ENCODE measurements at regions not wholly inside any gene's neighbourhood (a gene's known extent, or its start where the extent isn't known, plus 50 kb on each side); places are given as distances from the start of the nearest gene placed in this dataset.

GRCh38 chr5:92429646-92430045, 1046.5 kb upstream of the ARRDC3 start:
- no peak for DNase-seq (ENCODE audit: low read depth in 2 of 2)

GRCh38 chr5:92428415-92428814, 1045.3 kb upstream of the ARRDC3 start:
- no peak for DNase-seq (ENCODE audit: low read depth in 2 of 2)

- DNase-seq (ENCODE audit: low read depth in 2 of 2), result no peak
Measured at GRCh38 chr5:92424785-92425426, 1041.8 kb upstream of the ARRDC3 start.

GRCh38 chr5:92421942-92422341, 1038.8 kb upstream of the ARRDC3 start:
- no peak for DNase-seq (ENCODE audit: low read depth in 2 of 2)

- DNase-seq (ENCODE audit: low read depth in 2 of 2), result no peak
Measured at GRCh38 chr5:92421196-92421595, 1038.1 kb upstream of the ARRDC3 start.

DNA sequence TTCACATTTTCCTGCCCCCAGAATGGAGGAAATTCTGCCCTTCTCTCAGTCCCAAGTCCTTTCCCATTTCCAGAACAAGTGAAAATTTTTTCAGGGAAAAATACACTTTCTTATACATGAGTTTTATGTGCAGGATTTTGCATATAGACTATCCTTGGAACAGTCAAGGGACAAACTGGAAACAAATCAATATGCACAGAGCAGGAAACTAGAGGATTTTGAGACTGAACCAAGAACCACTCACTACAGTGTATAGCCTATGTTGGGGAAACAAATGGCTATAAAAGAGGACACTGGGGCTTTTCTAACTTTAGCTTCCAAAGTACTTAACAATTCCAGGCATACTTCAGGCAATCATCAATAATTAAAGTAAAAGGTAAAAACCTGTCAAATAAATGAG, 1036.1 kb upstream of the ARRDC3 start:
- no peak for DNase-seq (ENCODE audit: low read depth in 2 of 2)

DNA sequence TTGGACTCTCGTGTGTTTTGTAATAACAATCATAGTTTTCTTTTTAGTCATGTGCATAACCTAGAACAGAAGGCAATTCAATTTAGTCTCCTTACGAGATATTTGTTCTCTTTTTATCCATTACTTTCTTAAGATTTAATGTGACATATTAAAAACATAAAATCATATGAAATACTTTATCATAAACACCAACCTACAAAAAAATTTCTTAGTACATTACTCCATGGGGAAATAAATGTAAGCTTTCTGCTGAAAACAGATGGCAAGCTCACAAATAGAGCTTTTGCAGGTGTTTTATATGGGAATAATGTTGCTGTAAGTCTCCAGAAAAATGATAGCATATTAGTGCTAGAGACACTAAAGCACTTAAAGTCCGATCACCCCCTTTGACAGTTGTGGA, 1035.2 kb upstream of the ARRDC3 start:
- DNase-seq (ENCODE audit: low read depth in 2 of 2), result no peak

- no peak for DNase-seq (ENCODE audit: low read depth in 2 of 2)
Measured at GRCh38 chr5:92409134-92409533, 1026.0 kb upstream of the ARRDC3 start.

DNA sequence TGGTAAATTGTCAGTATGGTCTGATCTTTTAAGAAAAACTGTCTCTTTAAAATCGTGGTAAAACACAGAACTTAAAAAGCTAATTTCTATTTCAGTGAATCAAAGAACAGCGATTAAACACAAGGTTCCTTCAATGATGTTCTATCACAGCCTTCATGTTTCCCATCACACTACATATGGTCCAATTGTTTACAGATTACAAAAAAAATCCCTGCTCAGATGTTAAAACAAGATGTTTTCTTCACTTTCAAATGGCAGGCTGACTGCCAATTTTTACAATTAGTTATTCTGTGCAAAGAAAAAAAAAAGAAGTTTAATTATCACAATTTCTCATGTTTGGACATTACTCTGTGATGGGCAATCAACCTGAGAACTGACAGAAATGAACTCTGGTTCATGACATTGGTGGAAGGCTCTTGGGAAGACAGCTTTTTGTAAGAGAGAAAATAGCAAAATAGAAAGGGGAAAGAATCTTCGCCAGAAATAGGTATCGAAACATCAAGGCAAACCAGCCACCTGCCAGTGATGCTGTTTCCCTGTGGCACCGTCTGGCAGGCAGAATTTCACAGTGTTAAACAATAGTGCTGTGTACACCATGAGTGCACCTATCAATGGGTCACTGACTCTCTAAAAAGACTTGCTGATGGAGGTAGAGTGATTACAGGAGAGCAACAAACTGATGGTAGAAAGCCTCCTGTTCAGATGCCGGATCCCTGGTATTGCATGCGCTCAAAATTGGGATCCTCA, 1020.0 kb upstream of the ARRDC3 start:
- DNase-seq (ENCODE audit: low read depth in 2 of 2), result no peak

- DNase-seq (ENCODE audit: low read depth in 2 of 2), result peak in 1 of 2 donors; percentile 7
Measured at GRCh38 chr5:92402045-92402444, 1018.9 kb upstream of the ARRDC3 start.

- DNase-seq (ENCODE audit: low read depth in 2 of 2), result peak in 1 of 2 donors; percentile 45
Measured at GRCh38 chr5:92401492-92401891, 1018.4 kb upstream of the ARRDC3 start.

- DNase-seq (ENCODE audit: low read depth in 2 of 2), result no peak
Measured at GRCh38 chr5:92394936-92395335, 1011.8 kb upstream of the ARRDC3 start.

DNA sequence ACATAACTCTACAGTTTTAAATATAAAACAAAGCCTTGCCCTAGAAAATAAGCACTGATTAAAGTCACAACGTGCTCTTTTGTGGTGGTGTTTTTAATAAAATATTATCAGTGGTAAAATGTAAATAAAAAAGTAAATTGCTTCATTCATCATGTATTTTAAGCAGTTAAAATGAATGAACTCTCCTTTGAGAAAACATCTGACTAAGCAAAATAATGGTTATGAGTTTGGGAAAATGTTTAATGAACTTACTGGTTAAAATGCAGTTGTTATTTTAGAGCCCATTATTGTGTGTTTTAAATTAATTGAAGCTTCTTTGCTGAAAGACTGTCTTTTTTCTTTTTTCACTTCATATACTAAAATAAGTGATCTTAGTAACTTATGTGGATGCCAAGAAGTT, 1007.5 kb upstream of the ARRDC3 start:
- no peak for DNase-seq (ENCODE audit: low read depth in 2 of 2)

DNA sequence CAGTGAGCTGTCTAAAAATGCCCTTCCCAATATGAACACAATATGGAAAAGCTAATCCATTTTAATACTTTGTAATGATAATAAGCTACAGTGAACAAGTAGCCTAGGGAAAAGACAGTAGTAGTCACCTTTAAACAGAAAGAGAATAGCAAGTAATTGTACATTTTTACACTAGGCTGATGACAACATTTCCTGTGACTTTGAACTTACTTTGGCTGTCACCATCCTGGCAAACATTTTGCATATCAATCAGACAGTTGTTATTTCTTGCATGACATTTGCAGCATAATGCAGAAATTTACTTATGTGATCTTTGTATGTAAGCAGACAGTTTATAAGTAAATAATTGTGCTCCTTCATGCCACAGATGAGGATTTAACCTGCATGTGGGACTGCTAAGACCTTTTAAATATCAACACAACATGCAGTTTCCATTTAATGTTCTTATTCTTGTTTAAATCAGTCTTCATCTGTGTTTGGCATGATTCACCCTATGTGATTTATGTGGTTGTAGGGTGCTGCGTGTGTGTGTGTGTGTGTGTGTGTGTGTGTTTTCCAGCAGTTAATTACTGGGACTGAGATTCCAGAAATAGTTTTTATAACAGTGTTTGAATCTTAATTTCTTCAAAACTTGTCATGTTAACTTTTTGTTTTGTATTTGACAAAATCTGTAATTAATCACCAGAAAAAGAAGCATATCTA, 997.1 kb upstream of the ARRDC3 start:
- peak; percentile 27 to 50 for DNase-seq (ENCODE audit: low read depth in 2 of 2)

DNA sequence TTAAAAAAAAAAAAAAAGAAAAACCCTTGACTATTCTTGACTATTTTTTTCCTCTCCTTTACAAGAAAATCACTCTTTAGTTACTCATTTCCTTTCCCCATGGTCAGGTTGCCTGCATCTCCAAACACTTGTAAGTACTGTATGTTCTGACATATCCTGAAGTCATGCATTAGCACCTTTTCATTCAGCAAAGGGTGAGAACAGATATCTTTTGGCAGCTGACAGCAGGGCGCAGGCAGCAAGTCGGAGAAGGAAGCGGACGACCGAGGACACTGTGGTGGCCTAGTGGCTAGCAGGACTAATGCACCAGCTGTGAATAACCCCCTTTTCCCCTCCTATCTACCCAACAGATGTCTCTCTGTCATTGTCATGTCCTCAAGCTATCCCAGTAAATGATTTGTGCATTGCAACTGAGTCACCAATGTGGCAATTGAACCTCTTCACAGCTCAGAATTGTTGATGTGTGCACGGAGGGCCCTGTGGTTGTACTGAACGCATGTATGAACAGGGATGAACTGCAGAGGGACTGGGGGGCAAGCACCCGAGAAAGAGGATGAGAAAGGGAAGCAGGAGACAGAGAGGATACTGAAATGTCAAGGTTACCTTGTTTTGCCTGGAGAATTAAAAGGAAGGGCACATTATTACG, 996.0 kb upstream of the ARRDC3 start:
- DNase-seq (ENCODE audit: low read depth in 2 of 2), result peak; percentile 2 to 83

- DNase-seq (ENCODE audit: low read depth in 2 of 2), result no peak
Measured at GRCh38 chr5:92374859-92375258, 991.7 kb upstream of the ARRDC3 start.

DNA sequence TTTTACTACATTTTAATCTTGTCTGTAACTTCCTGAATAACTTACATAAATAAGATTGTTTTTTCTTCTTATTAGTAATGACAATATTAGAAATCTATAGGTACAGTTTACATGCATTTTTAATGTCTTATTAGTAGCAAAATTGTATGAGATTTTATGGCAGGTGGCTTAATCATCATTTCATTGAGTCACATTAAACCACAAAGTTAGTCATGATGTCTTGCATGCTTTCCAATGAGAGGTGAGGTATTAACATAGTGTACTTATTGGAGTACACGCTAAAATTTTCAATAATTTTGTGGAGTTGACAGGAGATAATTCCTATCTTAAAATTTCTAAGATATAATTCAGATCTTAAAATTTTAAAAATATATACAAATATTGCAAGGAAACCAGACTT, 989.6 kb upstream of the ARRDC3 start:
- no peak for DNase-seq (ENCODE audit: low read depth in 2 of 2)

DNA sequence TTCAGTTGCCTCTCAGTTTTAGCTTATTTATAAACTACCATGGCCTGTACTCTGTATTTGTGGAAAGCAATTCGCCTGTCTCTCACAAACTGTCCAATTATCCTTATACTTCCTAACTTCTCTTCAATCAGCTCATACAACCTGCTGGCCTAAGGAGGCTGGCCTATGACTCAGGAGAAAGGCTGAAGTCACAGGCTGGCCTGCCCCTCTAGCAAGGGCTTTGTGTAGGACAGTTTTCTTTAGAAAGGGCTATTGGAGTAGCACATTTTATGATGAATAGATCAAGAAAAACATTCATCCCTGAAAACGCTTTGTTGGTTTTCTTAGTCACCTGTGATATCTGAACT, 988.7 kb upstream of the ARRDC3 start:
- DNase-seq (ENCODE audit: low read depth in 2 of 2), result peak in 1 of 2 donors; percentile 2

GRCh38 chr5:92371171-92371888, 988.2 kb upstream of the ARRDC3 start:
- no peak for DNase-seq (ENCODE audit: low read depth in 2 of 2)

DNA sequence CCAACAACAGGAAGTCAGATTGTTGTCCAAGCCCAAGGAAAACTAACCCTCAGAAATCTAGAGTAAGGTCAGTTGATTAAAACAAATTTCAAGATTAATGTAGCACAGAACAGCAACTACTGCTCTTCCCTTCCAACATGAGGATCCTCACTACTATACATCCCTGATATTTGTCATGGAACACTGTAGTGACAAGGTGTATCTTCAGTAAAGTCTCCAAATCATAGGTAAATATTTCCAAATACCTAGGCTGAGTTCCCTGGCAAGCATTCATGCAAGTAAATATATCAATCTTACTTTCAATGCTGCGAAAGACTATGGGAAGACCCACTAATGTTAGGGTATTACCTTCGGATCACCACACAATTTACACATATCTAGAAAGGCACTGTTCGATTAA, 986.9 kb upstream of the ARRDC3 start:
- no peak for DNase-seq (ENCODE audit: low read depth in 2 of 2)

- no peak for DNase-seq (ENCODE audit: low read depth in 2 of 2)
Measured at GRCh38 chr5:92369587-92369986, 986.5 kb upstream of the ARRDC3 start.

Data from lung microvascular endothelial cell (primary cell).